Thyroid gland (tissue), 4 donors: ENCODE measurements at regions not wholly inside any gene's neighbourhood (a gene's known extent, or its start where the extent isn't known, plus 50 kb on each side); places are given as distances from the start of the nearest gene placed in this dataset.

Experiments used
- DNase-seq, 2 donors: peaks; one replicate each; pipeline ENCODE4 v3.0.0-alpha.2; 2019
- H3K27ac ChIP-seq, 3 donors: fragments of 200-600 bp; sonication (generic); 1 replicate in 2 of 3; 2 replicates in 1 of 3; pipeline ENCODE4 v1.5.1; 2016 to 2019; ENCODE audit warnings: mild to moderate bottlenecking in 1 of 3, moderate library complexity in 1 of 3
- H3K27me3 ChIP-seq: fragments of 200-600 bp; sonication (generic); one replicate; pipeline ENCODE4 v1.5.1; 2019
- H3K36me3 ChIP-seq, 2 donors: fragments of 200-600 bp; sonication (generic); one replicate each; pipeline ENCODE4 v1.5.1; 2016 to 2019
- H3K4me1 ChIP-seq, 2 donors: fragments of 200-600 bp; sonication (generic); one replicate each; pipeline ENCODE4 v1.5.1; 2017 to 2019
- H3K4me3 ChIP-seq, 3 donors: fragments of 200-600 bp; sonication (generic); replicated peaks in 1 of 3; 1 replicate in 2 of 3; 2 replicates in 1 of 3; pipeline ENCODE4 v1.5.1; 2016; ENCODE audit warnings: mild to moderate bottlenecking in 1 of 3
- H3K9me3 ChIP-seq: fragments of 200-600 bp; sonication (generic); one replicate; pipeline ENCODE4 v1.5.1; 2017
- CTCF ChIP-seq, 6 experiments: fragments of 200-600 bp in 3 of 6; fragments of 450-650 bp in 3 of 6; sonication (generic) in 3 of 6; IDR thresholded peaks; one replicate each; pipeline ENCODE4 v1.5.1; 2016 to 2019; ENCODE audit warnings: antibody characterized with exemption in 6 of 6, mild to moderate bottlenecking in 2 of 6, inconsistent platforms in 1 of 6, moderate library complexity in 1 of 6
- POLR2A ChIP-seq, 2 donors: fragments of 450-650 bp; IDR thresholded peaks; one replicate each; pipeline ENCODE4 v1.6.1; 2017; ENCODE audit warnings: antibody characterized with exemption in 2 of 2, mild to moderate bottlenecking in 2 of 2, moderate library complexity in 1 of 2
- WGBS, 2 donors: methylation state at CpG; one replicate each; pipeline ENCODE4 v1.1.5; 2017; 5-methylcytosine and 5-hydroxymethylcytosine counted together
- intact Hi-C: fragments of 100-400 bp; cut with DNase I; formaldehyde crosslinking; loops from one replicate; pipeline ENCODE4 v1.15.1; 2023

DNA sequence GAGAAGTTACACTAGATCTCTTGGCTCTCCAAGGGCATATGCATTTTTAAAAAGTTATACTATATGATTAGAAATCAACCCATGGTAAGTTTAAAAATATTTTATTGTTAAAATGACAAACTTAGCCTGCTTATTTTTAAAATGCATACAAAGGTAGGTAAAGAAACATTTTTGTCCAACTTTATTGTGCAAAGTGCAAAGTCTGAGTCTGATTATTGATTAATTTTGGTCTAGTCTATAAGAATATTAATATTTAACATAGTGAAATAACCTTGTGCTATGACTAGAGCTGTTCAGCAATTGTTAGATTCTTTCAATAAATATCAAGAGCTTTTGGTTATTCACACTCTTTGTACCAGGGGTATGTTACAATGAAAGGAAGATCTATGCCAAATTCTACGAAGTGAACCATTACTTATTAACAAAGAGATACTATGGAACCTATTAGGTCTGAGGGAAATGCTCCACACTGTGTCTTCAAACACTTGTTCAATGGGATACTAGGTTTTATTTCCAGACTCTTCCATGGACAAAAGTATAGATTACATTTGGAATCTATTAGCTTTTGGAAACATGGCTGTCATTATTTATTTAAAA is 70.4 kb downstream of the DIPK2A start:
- H3K4me3 ChIP-seq: no peak overlapping the region
- H3K27me3 ChIP-seq: no peaks in the 10 kb centered on the region
- no peaks in the 10 kb centered on the region for H3K36me3 ChIP-seq
- H3K9me3 ChIP-seq: no peaks in the 10 kb centered on the region
- 98% methylated on average over 1 of the region's 1 CpG for WGBS, 2 donors
- intact Hi-C loops: no loop called here
- H3K27ac ChIP-seq: no peak overlapping the region
- no peaks in the 10 kb centered on the region for H3K4me1 ChIP-seq
- TF ChIP-seq CTCF (IDR thresholded peaks at IDR 0.05) (no peak), POLR2A (IDR thresholded peaks at IDR 0.05) (no peak)
- DNase-seq: no peak

- H3K27me3 ChIP-seq: no peaks in the 10 kb centered on the region
- WGBS, 2 donors: 73 to 78% methylated on average over 1 of the region's 1 CpG
- no peaks in the 10 kb centered on the region for H3K36me3 ChIP-seq
- no peaks in the 10 kb centered on the region for H3K4me1 ChIP-seq
- no peak overlapping the region for H3K27ac ChIP-seq
- intact Hi-C loops: no loop called here
- no peak overlapping the region for H3K4me3 ChIP-seq
- no peak for DNase-seq
- H3K9me3 ChIP-seq: no peaks in the 10 kb centered on the region
- TF ChIP-seq CTCF (IDR thresholded peaks at IDR 0.05) (no peak), POLR2A (IDR thresholded peaks at IDR 0.05) (no peak)
Measured at GRCh38 chr3:144045766-144046165, 74.1 kb downstream of the DIPK2A start.

- no peaks in the 10 kb centered on the region for H3K4me1 ChIP-seq
- no peak for TF ChIP-seq CTCF (IDR thresholded peaks at IDR 0.05)
- TF ChIP-seq POLR2A (IDR thresholded peaks at IDR 0.05): no peak
- intact Hi-C loops: no loop called here
- H3K9me3 ChIP-seq: no peaks in the 10 kb centered on the region
- no peaks in the 10 kb centered on the region for H3K27me3 ChIP-seq
- H3K4me3 ChIP-seq: no peak overlapping the region
- no peak overlapping the region for H3K27ac ChIP-seq
- no peaks in the 10 kb centered on the region for H3K36me3 ChIP-seq
- no peak for DNase-seq
- 92 to 93% methylated on average over 5 of the region's 5 CpGs for WGBS, 2 donors
Measured at GRCh38 chr3:144049374-144049773, 77.8 kb downstream of the DIPK2A start.

DNA sequence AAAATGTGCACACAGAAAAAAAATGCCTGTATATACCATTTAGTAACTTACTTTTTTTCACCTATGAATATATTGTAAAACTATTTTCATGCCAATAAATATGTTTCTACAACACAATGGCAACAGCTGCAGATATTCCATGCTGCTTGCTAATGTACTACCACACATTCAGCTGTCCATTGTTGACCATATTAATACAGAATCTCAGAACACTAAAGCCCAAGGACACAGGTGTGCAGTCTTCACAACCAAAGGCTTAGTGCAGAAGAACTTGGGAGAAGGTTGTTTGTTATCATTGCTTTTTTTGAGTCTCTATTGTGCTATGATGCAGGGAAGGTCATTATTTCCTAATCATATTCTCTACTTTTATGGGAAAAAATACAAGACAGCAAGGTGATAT is 79.6 kb downstream of the DIPK2A start:
- H3K36me3 ChIP-seq: no peaks in the 10 kb centered on the region
- H3K9me3 ChIP-seq: no peaks in the 10 kb centered on the region
- no peak for TF ChIP-seq POLR2A (IDR thresholded peaks at IDR 0.05)
- no peak overlapping the region for H3K4me3 ChIP-seq
- intact Hi-C loops: no loop called here
- no peaks in the 10 kb centered on the region for H3K27me3 ChIP-seq
- H3K4me1 ChIP-seq: no peaks in the 10 kb centered on the region
- H3K27ac ChIP-seq: no peak overlapping the region
- DNase-seq: no peak

- Histone ChIP-seq H3K9me3 (no peaks in the 10 kb centered on the region), H3K27me3 (no peaks in the 10 kb centered on the region), H3K4me1 (no peaks in the 10 kb centered on the region), H3K36me3 (no peaks in the 10 kb centered on the region), H3K27ac (no peak overlapping the region), H3K4me3 (no peak overlapping the region)
- no peak for DNase-seq
- no peak for TF ChIP-seq CTCF (IDR thresholded peaks at IDR 0.05)
- TF ChIP-seq POLR2A (IDR thresholded peaks at IDR 0.05): no peak
- intact Hi-C loops: no loop called here
Measured at GRCh38 chr3:144052275-144052674, 80.7 kb downstream of the DIPK2A start.

- Histone ChIP-seq H3K27ac (no peak overlapping the region), H3K27me3 (no peaks in the 10 kb centered on the region), H3K4me3 (no peak overlapping the region), H3K36me3 (no peaks in the 10 kb centered on the region), H3K4me1 (no peaks in the 10 kb centered on the region), H3K9me3 (no peaks in the 10 kb centered on the region)
- intact Hi-C loops: no loop called here
- no peak for DNase-seq
- TF ChIP-seq CTCF (IDR thresholded peaks at IDR 0.05): no peak
- WGBS, 2 donors: 82 to 93% methylated on average over 1 of the region's 1 CpG
Measured at GRCh38 chr3:144053121-144053520, 81.5 kb downstream of the DIPK2A start.
